ENCODE measurements at regions not wholly inside any gene's neighbourhood (a gene's known extent, or its start where the extent isn't known, plus 50 kb on each side); places are given as distances from the start of the nearest gene placed in this dataset.

DNA sequence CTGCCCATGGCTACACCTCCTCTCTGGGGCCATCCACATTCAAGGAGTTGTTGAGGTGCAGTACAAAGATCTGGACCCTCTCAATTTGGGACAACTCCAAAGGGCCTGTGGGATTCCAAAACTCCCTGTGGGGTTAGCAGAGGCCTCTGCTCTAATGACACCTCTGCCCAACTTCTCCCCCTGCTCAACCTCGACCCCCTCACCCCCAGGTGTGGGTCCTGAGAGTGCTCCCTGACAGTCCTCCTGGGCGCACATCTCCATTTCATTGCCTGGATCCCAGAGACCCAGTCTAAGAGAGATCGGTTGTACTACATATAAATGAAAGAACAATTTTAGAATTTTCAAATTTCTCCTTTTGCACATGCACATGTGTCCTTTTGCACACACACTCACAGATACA is 73.0 kb upstream of the NKD1 start:
- 37% methylated on average over 3 of the region's 3 CpGs for WGBS (ENCODE audit: missing lambda C conversion rate)
- no peak overlapping the region for H3K27ac ChIP-seq
- H3K4me2 ChIP-seq = no peak overlapping the region
- TF ChIP-seq TFCP2L1 (CRISPR knock-in tag; IDR thresholded peaks at IDR 0.05) (no peak), JUN (IDR thresholded peaks at IDR 0.05) (no peak), TP53 (CRISPR knock-in tag; IDR thresholded peaks at IDR 0.05) (no peak), KDM5A (IDR thresholded peaks at IDR 0.05) (no peak), NR3C1 (IDR thresholded peaks at IDR 0.05) (no peak), FOSB (CRISPR knock-in tag; IDR thresholded peaks at IDR 0.05) (no peak), ZFP36 (IDR thresholded peaks at IDR 0.05; ENCODE audit: borderline replicate concordance, partially characterized antibody) (no peak), MAZ (IDR thresholded peaks at IDR 0.05; ENCODE audit: borderline replicate concordance, low read depth, low read length) (no peak), ESRRA (IDR thresholded peaks at IDR 0.05; ENCODE audit: borderline replicate concordance, low read length) (no peak), EHF (CRISPR knock-in tag; IDR thresholded peaks at IDR 0.05) (no peak), MAFK (IDR thresholded peaks at IDR 0.05; ENCODE audit: partially characterized antibody) (no peak), CBX8 (IDR thresholded peaks at IDR 0.05) (no peak)
- TF ChIP-seq, protein P1, sequence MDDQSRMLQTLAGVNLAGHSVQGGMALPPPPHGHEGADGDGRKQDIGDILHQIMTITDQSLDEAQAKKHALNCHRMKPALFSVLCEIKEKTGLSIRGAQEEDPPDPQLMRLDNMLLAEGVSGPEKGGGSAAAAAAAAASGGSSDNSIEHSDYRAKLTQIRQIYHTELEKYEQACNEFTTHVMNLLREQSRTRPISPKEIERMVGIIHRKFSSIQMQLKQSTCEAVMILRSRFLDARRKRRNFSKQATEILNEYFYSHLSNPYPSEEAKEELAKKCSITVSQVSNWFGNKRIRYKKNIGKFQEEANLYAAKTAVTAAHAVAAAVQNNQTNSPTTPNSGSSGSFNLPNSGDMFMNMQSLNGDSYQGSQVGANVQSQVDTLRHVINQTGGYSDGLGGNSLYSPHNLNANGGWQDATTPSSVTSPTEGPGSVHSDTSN (IDR thresholded peaks at IDR 0.05) = no peak
- TF ChIP-seq, protein P2, sequence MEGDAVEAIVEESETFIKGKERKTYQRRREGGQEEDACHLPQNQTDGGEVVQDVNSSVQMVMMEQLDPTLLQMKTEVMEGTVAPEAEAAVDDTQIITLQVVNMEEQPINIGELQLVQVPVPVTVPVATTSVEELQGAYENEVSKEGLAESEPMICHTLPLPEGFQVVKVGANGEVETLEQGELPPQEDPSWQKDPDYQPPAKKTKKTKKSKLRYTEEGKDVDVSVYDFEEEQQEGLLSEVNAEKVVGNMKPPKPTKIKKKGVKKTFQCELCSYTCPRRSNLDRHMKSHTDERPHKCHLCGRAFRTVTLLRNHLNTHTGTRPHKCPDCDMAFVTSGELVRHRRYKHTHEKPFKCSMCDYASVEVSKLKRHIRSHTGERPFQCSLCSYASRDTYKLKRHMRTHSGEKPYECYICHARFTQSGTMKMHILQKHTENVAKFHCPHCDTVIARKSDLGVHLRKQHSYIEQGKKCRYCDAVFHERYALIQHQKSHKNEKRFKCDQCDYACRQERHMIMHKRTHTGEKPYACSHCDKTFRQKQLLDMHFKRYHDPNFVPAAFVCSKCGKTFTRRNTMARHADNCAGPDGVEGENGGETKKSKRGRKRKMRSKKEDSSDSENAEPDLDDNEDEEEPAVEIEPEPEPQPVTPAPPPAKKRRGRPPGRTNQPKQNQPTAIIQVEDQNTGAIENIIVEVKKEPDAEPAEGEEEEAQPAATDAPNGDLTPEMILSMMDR (IDR thresholded peaks at IDR 0.05) = no peak
- TF ChIP-seq, protein P3, sequence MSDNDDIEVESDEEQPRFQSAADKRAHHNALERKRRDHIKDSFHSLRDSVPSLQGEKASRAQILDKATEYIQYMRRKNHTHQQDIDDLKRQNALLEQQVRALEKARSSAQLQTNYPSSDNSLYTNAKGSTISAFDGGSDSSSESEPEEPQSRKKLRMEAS (IDR thresholded peaks at IDR 0.05) = no peak
- FAIRE-seq (no peak), ATAC-seq (no peak), DNase-seq (ENCODE audit: low read depth in 1 of 2, low spot score in 1 of 2) (no peak)
- peaks cover 8% of the 10 kb centered on the region; the same call in 1 of the 3 replicates for H3K9me3 ChIP-seq
- ChIA-PET POLR2A (no interaction called here), CTCF (no interaction called here)
- 0 out of 3 replicates have a peak, but pooled peaks cover 6% of the 10 kb centered on the region for H3K4me1 ChIP-seq
- no peak overlapping the region for H3K4me3 ChIP-seq

DNA sequence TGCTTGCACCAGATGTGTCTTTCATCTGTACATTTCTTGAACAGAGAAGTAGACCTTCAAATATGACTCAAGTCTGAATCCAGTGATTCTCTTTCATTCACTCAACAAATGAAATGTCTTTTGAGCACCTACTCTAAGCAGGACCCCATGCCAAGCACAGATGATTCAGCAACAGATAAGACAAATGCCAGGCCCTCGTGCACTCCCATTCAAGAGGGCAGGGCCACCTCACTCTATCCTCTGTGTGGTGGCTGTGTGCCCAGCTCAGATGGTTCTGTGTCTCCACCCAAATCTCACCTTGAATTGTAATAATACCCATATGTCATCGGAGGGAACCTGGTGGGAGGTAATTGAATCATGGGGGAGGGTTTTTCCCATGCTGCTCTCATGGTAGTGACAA is 74.1 kb upstream of the NKD1 start:
- TF ChIP-seq, protein P3 (IDR thresholded peaks at IDR 0.05) = no peak
- H3K4me3 ChIP-seq = no peak overlapping the region
- no peak for ATAC-seq
- DNase-seq (ENCODE audit: low read depth in 1 of 2, low spot score in 1 of 2) = no peak
- POLR2A ChIA-PET = no interaction called here
- peaks cover 8% of the 10 kb centered on the region; the same call in 1 of the 3 replicates for H3K9me3 ChIP-seq
- no peak overlapping the region for H3K27ac ChIP-seq
- H3K4me2 ChIP-seq = no peak overlapping the region
- 14% methylated on average over 2 of the region's 2 CpGs for WGBS (ENCODE audit: missing lambda C conversion rate)
- CTCF ChIA-PET = no interaction called here
- FAIRE-seq = no peak
- H3K4me1 ChIP-seq = 0 out of 3 replicates have a peak, but pooled peaks cover 6% of the 10 kb centered on the region

DNA sequence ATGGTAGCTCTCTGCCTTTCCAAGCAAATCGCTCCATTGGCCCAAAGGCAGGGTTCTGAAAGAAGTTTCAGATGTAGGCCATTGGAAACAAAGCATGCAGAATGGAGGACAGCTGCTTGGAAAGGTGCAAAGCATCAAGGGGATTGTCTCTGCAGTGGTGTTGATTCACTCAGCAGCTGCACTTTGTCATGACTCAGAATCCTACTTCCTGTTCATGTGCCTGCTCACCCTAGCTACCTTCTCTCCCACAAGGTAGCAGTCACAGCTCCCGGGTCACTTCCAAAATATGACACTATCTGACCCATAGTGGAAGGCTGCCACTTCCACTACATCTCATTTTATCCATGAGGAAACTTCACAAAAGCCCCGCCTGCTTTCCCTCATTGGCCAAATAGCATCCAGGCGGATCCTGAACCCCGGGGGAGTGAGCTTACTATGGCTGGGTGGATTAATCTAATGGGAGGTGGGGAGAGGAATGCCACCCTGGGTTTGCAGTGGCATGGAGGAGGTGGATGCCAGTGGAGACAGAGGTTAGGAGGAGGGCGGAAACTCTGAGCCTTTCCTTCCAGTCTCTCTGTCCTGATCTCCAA is 74.7 kb upstream of the NKD1 start:
- CTCF ChIA-PET = interaction anchor here (1.3 kb wide), 1 partner anchor 43 kb away, joined by 3 read pairs; no protein-coding TSS in a partner anchor
- Histone ChIP-seq H3K4me1 (0 out of 3 replicates have a peak, but pooled peaks cover 6% of the 10 kb centered on the region), H3K9me3 (peaks cover 8% of the 10 kb centered on the region; the same call in 1 of the 3 replicates), H3K4me2 (no peak overlapping the region), H3K27ac (0 out of 6 replicates have a peak overlapping the region, but pooled peaks of 1 of the 2 experiments have one; percentile 13), H3K4me3 (no peak overlapping the region)
- no peak for FAIRE-seq
- TF ChIP-seq, protein P4, sequence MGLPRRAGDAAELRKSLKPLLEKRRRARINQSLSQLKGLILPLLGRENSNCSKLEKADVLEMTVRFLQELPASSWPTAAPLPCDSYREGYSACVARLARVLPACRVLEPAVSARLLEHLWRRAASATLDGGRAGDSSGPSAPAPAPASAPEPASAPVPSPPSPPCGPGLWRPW (IDR thresholded peaks at IDR 0.05) = no peak
- TF ChIP-seq EHMT2 (IDR thresholded peaks at IDR 0.05; ENCODE audit: low read depth) (no peak), HOXB13 (CRISPR knock-in tag; IDR thresholded peaks at IDR 0.05; ENCODE audit: low read depth) (no peak), RAD21 (conservative IDR thresholded peaks at IDR 0.05 in 1 of 2, IDR thresholded peaks at IDR 0.05 in 1 of 2) (no peak), TFCP2L1 (CRISPR knock-in tag; IDR thresholded peaks at IDR 0.05) (no peak), ZSCAN20 (CRISPR knock-in tag; IDR thresholded peaks at IDR 0.05) (no peak)
- TF ChIP-seq, protein P5, sequence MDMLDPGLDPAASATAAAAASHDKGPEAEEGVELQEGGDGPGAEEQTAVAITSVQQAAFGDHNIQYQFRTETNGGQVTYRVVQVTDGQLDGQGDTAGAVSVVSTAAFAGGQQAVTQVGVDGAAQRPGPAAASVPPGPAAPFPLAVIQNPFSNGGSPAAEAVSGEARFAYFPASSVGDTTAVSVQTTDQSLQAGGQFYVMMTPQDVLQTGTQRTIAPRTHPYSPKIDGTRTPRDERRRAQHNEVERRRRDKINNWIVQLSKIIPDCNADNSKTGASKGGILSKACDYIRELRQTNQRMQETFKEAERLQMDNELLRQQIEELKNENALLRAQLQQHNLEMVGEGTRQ (IDR thresholded peaks at IDR 0.05) = no peak
- POLR2A ChIA-PET = interaction anchor here (0.6 kb wide), 1 partner anchor 332 kb away, joined by 3 read pairs; no protein-coding TSS in a partner anchor
- 46% methylated on average over 6 of the region's 6 CpGs for WGBS (ENCODE audit: missing lambda C conversion rate)
- ATAC-seq = 0 out of 6 replicates have a peak, but pooled peaks of 1 of the 2 experiments have one; percentile 52
- DNase-seq (ENCODE audit: low read depth in 1 of 2, low spot score in 1 of 2) = no peak
